ENCODE measurements at regions not wholly inside any gene's neighbourhood (a gene's known extent, or its start where the extent isn't known, plus 50 kb on each side); places are given as distances from the start of the nearest gene placed in this dataset.

DNA sequence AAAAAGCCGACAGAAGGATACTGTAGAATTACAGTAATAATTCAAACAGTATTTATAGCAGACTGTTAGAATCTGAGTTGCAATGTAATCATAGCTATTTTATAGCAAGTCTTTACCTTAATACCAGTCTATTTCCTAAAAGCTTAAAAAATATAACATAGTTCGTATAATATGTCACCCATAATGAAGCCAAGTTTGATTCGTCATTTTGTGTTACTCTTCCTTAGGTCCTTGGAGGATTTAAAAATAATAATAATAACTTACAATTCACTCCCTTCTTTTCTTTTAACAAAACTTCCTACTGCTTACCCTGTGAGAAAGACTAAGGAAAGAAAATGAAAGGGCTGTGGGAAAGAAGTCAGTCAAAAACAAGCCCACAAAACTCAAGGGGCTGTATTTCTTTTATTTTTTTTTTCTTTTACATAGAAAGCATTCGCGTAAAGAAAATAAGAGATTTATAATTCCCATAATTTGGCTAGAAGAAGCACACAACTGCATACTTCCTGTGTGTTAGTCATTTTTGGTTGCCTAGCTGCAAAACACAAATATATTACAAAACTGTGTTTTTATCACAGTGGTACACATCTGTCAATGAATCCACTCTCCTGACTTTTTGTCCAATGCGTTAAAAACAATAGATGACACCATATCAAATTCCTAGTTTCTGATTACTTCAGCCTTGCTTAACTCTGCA lies 187.2 kb upstream of the CELF2 start:
- DNase-seq: no peak

DNA sequence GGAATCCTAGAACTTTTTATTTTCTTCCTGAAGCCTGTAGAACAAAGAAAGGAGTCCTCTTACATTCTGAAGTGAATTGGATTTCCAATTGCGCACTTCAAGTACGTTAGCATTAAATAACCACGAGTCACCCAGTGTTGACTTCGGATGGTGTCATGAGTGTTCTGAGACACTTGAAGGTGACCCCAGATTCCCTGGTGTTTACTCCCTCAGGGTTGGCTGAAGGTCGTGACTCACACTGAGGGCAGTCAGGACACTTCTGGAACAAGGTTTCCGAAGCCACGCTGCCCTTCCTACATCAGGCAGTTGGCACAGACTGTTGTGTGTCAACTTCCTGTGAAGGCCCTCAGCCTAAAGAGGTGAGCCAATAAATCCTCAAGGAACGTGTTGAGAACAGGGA lies 186.6 kb upstream of the CELF2 start:
- DNase-seq: no peak

DNA sequence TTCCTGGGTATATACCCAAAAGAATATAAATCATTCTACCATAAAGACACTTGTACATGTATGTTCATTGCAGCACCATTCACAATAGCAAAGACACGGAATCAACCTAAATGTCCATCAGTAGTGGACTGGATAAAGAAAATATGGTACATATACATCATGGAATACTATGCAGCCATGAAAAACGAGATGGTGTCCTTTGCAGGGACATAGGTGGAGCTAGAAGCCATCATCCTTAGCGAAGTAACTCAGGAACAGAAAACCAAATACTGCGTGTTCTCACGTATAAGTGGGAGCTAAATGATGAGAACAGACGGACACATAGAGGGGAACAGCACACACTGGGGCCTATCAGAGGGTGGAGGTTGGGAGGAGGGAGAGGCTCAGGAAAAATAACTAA lies 183.7 kb upstream of the CELF2 start:
- DNase-seq: no peak

DNA sequence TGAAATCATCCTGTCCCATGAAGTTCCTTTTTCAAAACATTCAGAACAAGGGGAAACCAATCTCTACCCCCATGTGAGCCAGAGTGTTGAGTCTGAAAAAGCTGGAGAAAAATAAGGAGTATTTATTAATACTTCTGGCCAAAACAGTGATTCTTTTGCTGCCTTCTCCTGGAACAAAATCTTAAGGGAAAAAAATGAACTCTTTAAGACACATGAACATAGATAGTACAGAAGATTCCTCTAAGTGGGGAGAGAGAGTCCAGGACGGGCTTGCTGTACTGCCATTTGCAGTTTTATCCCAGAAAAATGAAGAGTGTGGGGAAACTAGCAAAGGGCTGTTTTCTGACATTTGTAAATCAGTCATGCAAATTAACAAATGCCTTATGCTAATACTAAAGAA lies 173.4 kb upstream of the CELF2 start:
- DNase-seq: no peak

DNA sequence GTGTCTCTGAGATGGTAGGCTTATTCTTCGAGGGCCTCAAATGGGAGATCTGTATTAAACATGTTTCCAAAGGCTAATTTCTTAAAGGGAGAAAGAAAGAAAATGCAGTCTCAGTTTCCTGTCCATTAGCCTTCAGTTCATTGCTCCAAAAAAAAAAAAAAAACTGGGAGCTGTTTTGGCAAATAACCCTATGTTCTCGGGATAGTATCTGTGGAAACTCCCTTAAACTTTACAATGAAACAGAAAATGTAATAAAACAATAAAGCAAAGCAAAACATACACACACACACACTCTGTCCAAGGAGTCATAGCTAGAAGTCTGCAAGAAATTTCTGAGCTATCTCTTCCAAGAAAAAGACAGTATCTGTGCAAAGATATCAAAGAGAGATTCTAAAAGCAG lies 172.5 kb upstream of the CELF2 start:
- no peak for DNase-seq

DNA sequence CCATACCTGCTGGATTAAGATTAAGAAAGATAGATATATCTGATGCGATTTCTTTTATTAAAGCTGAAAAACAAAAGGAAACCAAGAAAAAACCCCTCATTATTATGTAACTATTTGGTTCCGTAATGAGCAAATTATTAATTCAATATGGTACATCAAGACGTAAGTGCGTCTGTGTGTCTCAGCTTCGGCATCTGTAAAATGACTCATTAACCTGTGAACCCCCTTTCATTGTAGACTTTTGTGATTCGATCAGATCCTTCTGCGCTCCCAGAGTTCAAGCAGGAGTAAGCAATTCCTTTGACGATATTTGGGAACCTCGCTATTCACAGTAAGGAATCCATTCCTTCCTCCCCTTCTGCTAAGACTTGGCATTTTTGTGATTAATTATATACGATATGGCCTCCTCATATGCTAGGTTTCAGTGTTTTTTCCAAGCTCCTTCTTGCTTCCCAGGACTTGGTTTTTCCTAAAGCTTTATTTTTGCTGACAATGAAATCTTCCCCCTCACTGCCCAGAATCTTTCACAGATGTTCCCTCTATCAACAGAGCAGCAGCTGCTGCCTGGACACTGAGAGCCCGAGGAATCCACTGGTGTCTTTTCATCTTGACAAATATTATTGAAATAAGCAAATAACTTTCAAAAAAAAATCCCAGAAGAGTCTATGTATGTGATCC lies 171.7 kb upstream of the CELF2 start:
- no peak for DNase-seq

DNA sequence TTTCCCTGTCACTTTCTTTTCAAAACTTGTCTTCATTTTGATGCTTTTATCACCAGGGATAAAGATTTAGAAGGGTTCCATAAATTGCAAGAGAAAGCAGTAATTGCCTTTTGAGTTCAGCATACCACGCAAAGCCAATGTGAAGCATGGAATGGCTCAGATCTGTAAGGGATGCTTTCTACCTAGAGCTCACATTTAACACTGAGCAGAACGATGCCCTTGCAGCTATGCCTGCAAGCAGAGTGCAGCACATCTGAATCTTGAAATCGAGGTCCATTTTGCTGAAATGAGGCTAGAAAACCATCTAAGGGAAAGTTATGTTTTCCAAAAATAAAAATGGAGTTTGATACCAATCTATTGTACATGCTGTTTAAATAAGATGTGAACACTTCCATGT lies 171.2 kb upstream of the CELF2 start:
- no peak for DNase-seq

DNA sequence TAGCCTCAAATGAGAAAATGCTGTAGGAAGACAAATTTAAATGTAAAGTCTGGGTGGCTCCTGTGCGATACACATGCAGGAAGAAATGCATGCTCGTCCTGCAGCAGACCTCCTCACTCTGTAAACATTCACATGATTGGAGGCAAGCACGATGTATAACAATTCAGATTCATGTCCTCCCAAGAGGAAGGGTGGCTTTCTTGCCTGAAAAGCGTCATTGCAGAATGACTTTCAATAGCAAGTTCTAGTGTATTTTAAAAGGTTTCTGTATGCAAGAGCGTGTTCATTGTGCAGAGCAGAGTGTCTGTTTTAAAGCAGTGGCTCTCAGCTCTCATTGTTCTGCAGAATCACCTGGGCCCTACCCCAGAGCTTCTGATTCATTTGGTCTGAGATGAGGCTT lies 170.3 kb upstream of the CELF2 start:
- no peak for DNase-seq

DNA sequence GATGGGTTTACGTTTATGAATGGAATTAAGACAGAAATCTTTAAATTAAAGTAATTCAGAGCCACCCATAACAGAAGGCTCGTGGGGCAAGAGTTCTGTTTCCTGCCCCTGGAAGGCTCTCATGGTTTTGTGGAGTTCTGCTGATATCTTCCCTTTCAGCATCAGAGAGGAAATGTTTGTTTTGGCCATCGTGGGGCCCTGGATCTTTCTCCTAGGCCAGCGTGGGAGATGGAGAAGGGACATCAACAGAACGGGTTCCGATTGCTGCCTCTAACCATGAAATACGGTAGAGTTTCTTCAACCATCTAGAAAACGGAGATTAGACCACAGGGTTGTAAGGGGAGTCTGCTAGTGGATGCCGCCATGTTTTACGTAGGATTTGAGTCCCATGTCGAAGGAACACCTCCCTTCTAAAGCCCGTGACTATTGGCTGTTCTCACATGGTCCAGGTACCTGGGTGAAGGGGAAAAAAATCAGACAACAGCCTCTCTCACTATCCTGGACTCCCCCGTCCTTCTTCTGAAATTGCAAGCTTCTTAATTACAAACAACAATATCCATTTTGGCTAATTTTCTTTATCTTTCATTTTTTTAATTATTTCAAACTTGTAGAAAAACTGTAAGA lies 169.1 kb upstream of the CELF2 start:
- DNase-seq: no peak

DNA sequence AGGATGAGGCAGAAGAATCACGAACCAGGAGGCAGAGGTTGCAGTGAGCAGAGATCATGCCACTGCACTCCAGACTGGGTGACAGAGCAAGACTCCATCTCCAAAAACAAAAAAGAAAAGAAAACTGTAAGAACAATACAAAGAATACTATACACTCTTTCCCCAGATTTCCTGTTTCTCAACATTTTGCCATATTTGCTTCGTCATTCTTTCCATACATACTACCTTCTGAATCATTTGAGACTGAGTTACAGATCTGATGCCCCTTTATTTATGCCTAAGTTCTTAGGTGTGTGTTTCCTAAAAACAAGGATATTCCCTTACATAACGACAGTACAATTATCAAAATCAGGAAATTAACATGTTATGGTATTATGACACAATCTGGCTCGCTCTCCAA lies 168.4 kb upstream of the CELF2 start:
- DNase-seq: no peak

DNA sequence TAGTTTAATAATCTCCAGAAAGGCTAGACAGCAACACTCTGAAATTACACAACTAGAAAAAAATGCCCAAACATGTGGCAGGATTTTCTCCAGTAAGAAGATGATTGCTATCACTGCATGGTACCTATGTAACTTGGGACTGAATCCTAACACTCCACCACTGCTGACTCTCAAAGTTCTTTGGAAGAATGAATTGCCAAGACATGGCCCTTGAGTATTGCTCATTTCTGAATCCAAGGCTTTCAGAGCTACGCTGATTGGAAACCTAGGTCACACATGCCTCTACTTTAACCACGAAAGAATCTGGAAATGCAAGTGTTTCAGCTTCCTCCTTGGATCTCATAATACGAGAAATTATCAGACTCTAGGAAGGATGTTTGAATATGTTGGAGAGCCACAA lies 167.5 kb upstream of the CELF2 start:
- no peak for DNase-seq

DNA sequence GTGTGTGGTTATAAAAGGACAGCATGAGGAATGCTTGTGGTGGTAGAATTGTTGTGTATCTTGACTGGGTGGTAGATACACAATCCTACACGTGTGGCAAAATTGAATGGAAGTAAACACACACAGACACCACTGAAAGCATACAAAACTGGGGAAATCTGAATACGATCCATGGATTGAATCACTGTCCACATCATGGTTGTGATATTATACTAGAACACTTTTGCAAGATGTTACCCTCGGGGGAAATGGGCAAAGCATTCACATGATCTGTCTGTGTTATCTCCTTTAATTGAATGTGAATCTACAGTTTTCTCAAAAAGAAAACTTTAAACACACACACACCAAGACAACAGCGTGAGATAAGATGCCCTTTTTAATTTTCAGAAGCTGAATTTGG lies 165.2 kb upstream of the CELF2 start:
- no peak for DNase-seq

DNA sequence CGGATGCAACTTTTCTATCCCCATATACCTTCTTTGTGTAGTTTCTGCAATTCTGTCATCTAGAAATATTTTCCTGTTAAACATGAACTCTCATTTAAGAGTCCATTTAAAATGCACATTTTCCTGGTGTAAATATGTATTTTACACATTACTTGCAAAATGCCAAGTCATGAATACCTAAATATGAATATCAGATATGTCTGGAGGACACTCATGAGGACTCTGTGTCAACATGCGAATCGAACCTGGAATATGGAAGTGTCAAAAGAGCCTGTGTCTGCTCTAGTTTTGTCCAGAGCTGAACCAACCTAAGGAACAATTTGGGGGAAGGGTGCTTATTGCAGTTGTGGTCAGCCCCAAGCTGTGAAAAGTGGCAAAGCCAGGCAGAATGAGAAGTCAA lies 163.7 kb upstream of the CELF2 start:
- no peak for DNase-seq

DNA sequence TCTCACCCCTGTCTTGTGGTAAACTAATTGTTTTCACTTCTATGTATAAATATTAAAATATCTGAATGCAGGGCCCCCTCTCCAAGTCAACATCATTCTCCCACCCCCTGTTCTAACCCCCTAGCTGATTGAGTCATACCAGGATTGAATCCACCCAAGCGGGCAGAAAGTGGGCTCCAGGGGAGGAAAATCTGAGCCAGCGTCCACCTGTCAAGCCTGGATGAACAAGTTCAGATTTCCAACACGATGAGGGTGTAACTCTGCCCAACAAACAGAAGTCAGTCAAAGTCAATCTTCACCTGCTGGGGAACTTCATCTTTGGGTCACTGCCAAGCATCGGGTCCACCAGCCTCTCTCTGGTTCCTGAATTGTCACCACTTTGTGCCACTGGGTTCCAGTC lies 162.9 kb upstream of the CELF2 start:
- no peak for DNase-seq

DNA sequence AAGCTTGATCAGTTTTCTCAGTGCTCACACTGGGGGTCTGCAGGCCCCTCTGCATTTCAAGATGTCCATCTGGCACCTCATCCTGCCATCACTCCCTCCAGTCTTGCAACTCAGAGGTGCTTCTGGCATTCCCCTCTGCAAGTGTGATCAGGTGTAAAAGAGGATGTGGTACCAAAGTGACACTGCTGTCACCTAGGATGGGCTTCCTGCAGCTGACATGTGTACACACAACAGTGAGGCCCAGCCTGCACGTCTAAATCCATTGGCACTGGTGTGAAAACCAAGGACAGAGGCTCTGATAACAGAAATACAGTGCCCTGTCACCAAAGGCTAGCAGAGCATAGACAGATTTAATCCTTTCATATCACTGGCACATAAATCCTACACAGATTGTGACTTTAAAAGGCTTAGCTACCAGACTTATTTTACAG lies 162.5 kb upstream of the CELF2 start:
- DNase-seq: no peak

DNA sequence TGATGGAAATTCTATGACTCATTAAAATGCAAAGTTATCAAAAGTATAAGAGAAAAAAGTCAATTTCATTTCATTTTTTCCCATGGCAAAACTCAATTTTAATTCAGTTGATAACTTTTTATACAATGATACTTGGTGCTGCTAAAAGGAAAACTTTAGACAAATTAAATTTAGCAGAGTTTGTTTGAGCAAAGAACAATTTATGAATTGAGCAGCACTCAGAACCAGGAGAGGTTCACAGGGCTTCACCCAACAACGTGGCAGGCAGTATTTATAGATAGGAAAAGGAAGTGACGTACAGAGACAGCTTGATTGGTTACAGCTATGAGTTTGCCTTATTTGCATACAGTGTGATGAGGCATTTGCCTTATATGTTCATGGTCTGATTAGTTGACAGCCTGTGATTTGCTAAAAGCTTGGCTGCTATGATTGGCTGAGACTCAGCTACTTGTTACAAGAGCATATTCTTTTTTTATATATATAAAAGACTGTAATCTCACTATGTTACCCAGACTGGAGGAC lies 157.2 kb upstream of the CELF2 start:
- DNase-seq: no peak

DNA sequence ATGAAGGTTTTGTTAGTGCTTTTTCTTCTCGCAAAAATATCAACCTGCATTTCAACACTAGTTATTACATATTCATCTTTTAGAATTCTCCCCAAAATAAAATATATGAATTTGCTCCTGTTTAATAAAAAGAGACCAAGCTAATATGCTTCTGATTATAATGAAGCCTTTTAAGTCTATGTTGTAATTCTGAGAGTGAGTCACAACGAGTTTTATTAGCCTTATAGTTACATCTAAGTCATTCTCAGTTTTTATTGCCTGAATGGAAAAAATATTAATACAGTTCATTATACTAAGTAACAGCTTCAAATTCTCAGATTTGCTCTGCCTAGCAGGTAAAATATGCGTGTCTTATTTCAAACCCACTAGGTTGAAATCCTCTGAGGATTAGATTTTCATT lies 152.4 kb upstream of the CELF2 start:
- DNase-seq: no peak

DNA sequence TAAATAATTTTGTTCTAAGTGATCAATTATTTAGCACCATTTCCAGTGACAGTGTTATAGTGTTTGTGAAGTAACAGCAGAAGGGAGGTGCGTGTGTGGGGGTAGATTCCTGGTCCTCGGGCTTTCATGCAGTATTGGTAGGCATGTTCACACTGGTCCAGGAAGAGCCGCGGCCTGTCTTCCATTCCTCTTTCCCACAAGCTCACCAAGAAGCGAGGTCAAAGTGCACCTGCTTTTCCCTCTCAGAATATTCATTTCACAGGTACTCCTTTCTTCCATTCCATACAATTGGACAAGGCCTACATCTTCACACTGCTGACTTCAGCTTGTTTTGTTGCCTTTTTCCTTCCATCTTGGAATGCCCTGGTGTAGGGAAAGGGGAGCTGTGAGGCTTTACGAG lies 151.8 kb upstream of the CELF2 start:
- no peak for DNase-seq

DNA sequence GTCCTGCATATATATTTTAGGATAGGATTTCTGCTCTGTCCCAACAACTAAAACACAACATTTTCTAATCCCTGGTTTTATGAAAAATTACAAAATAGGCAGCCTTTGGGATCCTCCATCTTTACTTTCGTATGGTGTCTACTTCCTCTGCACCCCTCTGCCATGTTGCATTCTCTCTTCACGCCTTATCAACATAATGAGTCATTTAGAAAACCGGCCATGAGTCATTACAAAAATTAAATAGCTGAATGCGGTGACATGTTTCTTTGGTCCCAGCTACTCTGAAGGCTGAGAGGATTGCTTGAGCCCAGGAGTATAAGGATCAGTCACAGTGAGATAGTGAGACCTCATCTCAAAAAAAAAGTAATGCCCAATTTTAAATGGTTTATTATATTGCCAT lies 148.1 kb upstream of the CELF2 start:
- DNase-seq: no peak

DNA sequence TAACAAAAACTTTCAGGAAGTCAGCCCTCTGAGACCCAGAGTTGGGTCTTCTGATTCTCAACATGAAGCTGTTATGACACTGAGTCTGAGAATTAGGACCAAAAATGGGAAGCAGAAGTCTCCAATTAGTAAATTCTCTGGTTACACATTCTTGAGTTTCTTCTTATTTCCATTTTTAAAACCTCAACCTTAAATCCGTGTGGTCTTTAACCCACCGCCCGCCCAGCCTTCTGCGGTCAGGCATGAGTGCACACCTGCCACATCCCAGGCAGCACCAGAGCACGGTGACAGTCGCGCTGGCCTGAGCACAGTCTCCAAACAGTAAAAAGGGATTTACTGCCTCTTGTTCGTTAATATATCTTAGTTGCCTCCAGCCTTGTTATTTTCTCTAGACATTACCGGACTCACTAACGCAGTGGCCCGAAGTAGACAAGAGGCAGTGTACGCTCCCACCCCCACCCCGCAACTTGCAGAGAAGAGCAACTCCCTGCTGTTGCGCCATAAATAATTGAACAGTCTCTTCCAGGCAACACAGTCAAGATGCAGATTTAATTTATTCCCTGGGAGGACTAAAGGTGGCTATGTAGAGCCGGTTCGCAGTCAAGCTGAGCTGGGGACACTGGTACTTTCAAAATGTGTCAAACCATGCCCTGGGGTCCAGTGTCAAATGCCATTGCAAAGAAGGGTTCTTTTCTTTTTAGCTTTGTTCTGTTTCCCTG lies 147.0 kb upstream of the CELF2 start:
- no peak for DNase-seq

DNA sequence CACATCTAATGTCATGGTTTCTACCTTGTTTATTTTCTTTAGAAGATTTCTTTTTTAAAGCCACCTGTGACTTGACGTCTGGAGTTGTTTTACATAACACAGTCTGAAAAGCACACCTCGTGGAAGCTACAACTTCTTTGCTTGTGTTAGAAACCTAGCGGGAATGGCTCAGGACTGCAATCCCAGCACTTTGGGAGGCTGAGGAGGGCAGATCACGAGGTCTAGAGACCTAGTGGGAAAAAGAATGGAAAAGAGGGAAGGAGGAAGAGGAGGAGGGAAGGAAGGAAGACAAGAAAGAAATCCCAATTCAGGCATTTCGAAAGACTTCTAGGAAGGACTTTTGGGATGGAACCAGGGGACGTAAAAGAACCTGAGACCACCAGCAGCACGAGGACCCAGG lies 146.3 kb upstream of the CELF2 start:
- no peak for DNase-seq

DNA sequence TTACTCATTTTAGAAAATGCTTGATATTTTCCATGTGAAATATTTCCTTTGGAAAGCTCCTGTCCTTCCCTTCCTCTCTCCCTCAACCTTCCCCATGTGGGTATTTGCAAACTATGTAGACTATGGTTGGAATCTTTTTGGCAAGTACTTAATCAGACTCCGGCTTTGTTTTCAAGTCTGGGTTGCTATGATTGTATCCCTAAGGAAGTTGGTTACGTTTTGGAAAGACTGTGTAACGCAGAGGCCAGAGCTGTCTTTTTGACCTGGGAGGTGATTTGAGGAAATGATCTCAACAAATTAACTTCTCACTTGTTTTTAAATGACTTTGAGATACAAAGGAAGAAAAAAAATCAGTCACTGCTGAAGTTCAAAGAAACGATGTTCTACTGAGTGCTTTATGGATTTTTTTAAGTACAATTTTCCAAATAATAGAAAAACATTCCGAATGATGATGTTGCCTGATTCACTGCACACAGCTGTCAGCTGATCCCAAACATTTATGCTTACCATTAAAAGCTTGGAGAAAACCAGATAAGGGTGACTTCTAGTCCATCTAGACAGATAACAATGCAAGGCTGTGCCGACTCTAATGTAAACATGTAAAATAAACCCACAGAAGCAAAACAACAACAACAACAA lies 145.5 kb upstream of the CELF2 start:
- no peak for DNase-seq

DNA sequence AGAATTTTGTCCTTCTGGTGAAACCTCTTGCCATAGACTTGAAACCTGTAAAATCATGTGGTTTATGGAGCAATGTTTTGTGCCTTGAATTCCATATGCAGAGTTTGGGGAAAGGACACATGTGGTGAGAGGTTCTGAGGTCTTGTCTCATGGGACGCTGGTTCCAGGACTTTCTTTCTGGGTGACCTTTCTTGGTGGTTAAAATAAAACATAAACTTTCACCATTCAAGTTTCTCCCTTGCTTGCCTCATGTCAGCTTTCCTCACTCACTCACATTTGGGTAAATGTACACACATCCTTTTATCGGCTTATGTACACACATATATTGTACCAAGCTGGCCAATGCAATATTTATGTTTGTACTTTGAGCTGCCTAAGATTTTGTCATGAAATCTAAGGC lies 144.9 kb upstream of the CELF2 start:
- no peak for DNase-seq

Measured in T-helper 9 cell (primary cell).